Esophagus muscularis mucosa (tissue), 4 donors: ENCODE measurements at regions not wholly inside any gene's neighbourhood (a gene's known extent, or its start where the extent isn't known, plus 50 kb on each side); places are given as distances from the start of the nearest gene placed in this dataset.
A peak's percentile ranks its signal among the peaks of the same experiment; 100 is the strongest.

Experiments
- DNase-seq: peaks from one replicate; pipeline ENCODE4 v3.0.0-alpha.2; 2017; ENCODE audit errors: extremely low spot score
- H3K27ac ChIP-seq, 4 donors: fragments of 200-600 bp; sonication (generic); replicated peaks in 1 of 4; 1 replicate in 3 of 4; 2 replicates in 1 of 4; pipeline ENCODE4 v1.5.1; 2016 to 2019; ENCODE audit warnings: mild to moderate bottlenecking in 1 of 4
- H3K27me3 ChIP-seq, 4 donors: fragments of 200-600 bp; sonication (generic); one replicate each; pipeline versions ENCODE4 v1.5.1 to v1.6.0; 2016 to 2019
- H3K36me3 ChIP-seq, 4 donors: fragments of 200-600 bp; sonication (generic); one replicate each; pipeline ENCODE4 v1.5.1; 2016 to 2019
- H3K4me1 ChIP-seq, 4 donors: fragments of 200-600 bp; sonication (generic); one replicate each; pipeline ENCODE4 v1.5.1; 2016 to 2019
- H3K4me3 ChIP-seq, 4 donors: fragments of 200-600 bp; sonication (generic); 1 replicate in 2 of 4; 2 replicates in 2 of 4; pipeline ENCODE4 v1.5.1; 2016 to 2019; ENCODE audit warnings: mild to moderate bottlenecking in 4 of 4, moderate library complexity in 1 of 4
- H3K9me3 ChIP-seq, 4 donors: fragments of 200-600 bp; sonication (generic); 1 replicate in 3 of 4; 2 replicates in 1 of 4; pipeline ENCODE4 v1.5.1; 2016 to 2019
- EP300 ChIP-seq: sonication (generic); formaldehyde crosslinking; IDR thresholded peaks from one replicate; pipeline ENCODE4 v1.6.1; 2017; ENCODE audit warnings: antibody characterized with exemption
- POLR2A ChIP-seq: fragments of 450-650 bp; IDR thresholded peaks from one replicate; pipeline ENCODE4 v1.6.1; 2017; ENCODE audit warnings: antibody characterized with exemption, moderate library complexity, mild to moderate bottlenecking, low read depth
- POLR2AphosphoS5 ChIP-seq, 2 donors: sonication (generic); formaldehyde crosslinking; IDR thresholded peaks; one replicate each; pipeline ENCODE4 v1.6.1; 2017; ENCODE audit warnings: antibody characterized with exemption in 2 of 2
- WGBS: methylation state at CpG from one replicate; pipeline ENCODE4 v1.1.5; 2018; 5-methylcytosine and 5-hydroxymethylcytosine counted together
- intact Hi-C: fragments of 100-400 bp; cut with DNase I; formaldehyde crosslinking; loops from one replicate; pipeline ENCODE4 v1.15.1; 2023
- TF ChIP-seq, protein P1 (sequence below), 3 experiments: fragments of 200-600 bp in 2 of 3; fragments of 450-650 bp in 1 of 3; sonication (generic) in 2 of 3; IDR thresholded peaks; one replicate each; pipeline ENCODE4 v1.5.1; 2017 to 2019; ENCODE audit warnings: antibody characterized with exemption in 3 of 3, mild to moderate bottlenecking in 2 of 3, moderate library complexity in 1 of 3

DNA sequence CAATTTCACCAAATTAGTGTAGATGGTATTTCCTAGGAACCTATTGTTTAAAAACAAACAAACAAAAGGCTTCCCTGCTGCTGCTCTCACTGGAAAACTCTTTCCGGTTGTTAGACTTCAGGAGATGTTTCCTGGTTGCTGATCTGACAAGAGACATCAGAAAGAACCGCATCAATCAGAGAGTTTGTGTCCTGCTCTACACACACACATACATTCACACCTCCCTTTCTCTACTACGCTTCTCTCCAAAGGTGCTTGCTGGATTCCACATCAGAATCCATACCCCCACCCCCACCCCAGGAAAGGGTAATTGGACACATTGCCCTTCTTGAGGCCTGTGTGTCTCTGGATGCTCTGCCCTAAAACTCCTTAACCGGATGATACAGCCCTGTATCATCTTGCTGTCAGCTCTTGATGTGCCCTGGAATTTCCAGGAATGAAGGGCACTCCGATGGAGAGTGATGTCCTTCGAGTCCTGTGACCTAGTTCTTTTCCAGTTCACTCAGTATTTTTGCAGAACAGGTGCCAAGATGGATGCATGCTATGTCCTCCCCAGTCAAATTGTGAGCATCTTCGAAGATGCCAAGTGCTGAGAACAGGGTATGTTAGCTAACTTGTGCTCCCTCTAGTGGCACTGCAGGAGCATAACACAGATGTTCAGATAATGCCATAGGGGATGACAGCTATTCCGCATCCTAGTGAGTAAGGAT, 113.7 kb upstream of the SLC35F3 start:
- WGBS, result 37% methylated on average over 7 of the region's 8 CpGs
- H3K27ac ChIP-seq, result no peak overlapping the region
- H3K4me3 ChIP-seq, result no peak overlapping the region
- H3K9me3 ChIP-seq, result peaks cover 0 to 7% (median 2%) of the 10 kb centered on the region in 4 donors
- intact Hi-C loops, result loop anchor here (2.0 to 10.0 kb wide), 2 partner anchors 350 to 486 kb away; no protein-coding TSS in a partner anchor
- DNase-seq, result no peak
- peaks cover 0 to 13% (median 0%) of the 10 kb centered on the region in 4 donors for H3K27me3 ChIP-seq
- no peaks in the 10 kb centered on the region for H3K4me1 ChIP-seq
- no peak for TF ChIP-seq POLR2AphosphoS5 (IDR thresholded peaks at IDR 0.05)
- TF ChIP-seq, protein P1, sequence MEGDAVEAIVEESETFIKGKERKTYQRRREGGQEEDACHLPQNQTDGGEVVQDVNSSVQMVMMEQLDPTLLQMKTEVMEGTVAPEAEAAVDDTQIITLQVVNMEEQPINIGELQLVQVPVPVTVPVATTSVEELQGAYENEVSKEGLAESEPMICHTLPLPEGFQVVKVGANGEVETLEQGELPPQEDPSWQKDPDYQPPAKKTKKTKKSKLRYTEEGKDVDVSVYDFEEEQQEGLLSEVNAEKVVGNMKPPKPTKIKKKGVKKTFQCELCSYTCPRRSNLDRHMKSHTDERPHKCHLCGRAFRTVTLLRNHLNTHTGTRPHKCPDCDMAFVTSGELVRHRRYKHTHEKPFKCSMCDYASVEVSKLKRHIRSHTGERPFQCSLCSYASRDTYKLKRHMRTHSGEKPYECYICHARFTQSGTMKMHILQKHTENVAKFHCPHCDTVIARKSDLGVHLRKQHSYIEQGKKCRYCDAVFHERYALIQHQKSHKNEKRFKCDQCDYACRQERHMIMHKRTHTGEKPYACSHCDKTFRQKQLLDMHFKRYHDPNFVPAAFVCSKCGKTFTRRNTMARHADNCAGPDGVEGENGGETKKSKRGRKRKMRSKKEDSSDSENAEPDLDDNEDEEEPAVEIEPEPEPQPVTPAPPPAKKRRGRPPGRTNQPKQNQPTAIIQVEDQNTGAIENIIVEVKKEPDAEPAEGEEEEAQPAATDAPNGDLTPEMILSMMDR (IDR thresholded peaks at IDR 0.05), result peak; percentile 79 to 88 (median 83)
- H3K36me3 ChIP-seq, result no peaks in the 10 kb centered on the region

DNA sequence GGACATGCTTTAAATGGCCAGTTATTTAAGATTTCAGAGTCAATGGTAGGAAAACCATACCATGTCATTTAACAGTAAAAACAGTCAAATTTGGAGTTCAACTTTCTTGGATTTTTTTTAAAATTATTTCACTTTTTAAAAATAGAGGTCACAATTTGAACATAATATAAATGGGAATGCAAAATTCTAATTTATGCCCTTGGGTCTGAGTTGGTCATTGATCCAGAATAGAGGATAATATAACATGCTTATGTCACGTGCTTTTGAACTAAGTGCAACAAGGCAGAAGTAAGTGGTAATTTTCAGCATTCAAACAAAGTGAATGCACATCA, 113.1 kb upstream of the SLC35F3 start:
- intact Hi-C loops, result loop anchor here (2.0 to 10.0 kb wide), 2 partner anchors 351 to 487 kb away; no protein-coding TSS in a partner anchor
- TF ChIP-seq EP300 (no peak), POLR2A (no peak), POLR2AphosphoS5 (IDR thresholded peaks at IDR 0.05) (no peak)
- TF ChIP-seq, protein P1 (IDR thresholded peaks at IDR 0.05), result no peak
- Histone ChIP-seq H3K9me3 (peaks cover 0 to 7% (median 2%) of the 10 kb centered on the region in 4 donors), H3K4me3 (no peak overlapping the region), H3K36me3 (no peaks in the 10 kb centered on the region), H3K27me3 (peaks cover 0 to 13% (median 0%) of the 10 kb centered on the region in 4 donors), H3K27ac (no peak overlapping the region), H3K4me1 (no peaks in the 10 kb centered on the region)
- 15% methylated on average over 1 of the region's 1 CpG for WGBS
- DNase-seq, result no peak

DNA sequence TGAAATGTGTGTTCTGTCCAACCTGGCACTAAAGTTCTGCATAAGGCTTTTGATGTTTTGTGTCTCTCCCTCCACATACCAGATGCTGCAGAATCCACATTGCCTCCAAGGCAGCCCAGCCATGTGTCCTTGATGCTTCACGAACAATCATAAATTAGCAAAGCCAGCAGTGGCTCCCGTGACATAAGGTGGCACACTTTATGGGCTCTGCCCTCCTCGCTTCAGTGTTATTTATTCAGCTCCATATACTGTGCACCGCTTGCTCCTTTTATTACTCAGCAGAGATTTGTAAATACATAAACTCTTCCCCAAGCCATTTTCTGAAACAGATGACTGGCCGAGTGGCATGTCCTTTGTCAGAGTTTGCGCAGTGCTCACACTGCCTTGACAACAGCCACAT, 112.8 kb upstream of the SLC35F3 start:
- Histone ChIP-seq H3K27me3 (peaks cover 0 to 13% (median 0%) of the 10 kb centered on the region in 4 donors), H3K9me3 (peaks cover 0 to 7% (median 2%) of the 10 kb centered on the region in 4 donors), H3K4me1 (no peaks in the 10 kb centered on the region), H3K36me3 (no peaks in the 10 kb centered on the region), H3K4me3 (no peak overlapping the region), H3K27ac (no peak overlapping the region)
- TF ChIP-seq POLR2A (no peak), POLR2AphosphoS5 (IDR thresholded peaks at IDR 0.05) (no peak), EP300 (no peak)
- TF ChIP-seq, protein P1 (IDR thresholded peaks at IDR 0.05), result no peak
- 84% methylated on average over 6 of the region's 6 CpGs for WGBS
- no peak for DNase-seq
- intact Hi-C loops, result loop anchor here (2.0 to 10.0 kb wide), 2 partner anchors 351 to 487 kb away; no protein-coding TSS in a partner anchor

DNA sequence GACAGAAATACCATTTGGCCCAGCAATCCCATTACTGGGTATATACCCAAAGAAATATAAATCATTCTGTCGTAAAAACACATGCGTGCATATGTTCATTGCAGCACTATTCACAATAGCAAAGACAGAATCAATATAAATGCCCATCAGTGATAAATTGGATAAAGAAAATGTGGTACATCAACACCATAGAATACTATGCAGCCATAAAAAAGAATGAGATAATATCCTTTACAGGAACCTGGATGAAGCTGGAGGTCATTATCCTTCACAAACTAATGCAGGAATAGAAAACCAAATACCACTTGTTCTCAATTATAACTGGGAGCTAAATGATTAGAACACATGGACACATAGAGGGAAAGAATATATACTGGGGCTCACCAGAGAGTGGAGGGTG, 109.6 kb upstream of the SLC35F3 start:
- Histone ChIP-seq H3K27ac (no peak overlapping the region), H3K27me3 (peaks cover 0 to 13% (median 0%) of the 10 kb centered on the region in 4 donors), H3K4me3 (no peak overlapping the region), H3K4me1 (no peaks in the 10 kb centered on the region), H3K9me3 (peaks cover 0 to 14% (median 3%) of the 10 kb centered on the region in 4 donors), H3K36me3 (no peaks in the 10 kb centered on the region)
- 94% methylated on average over 2 of the region's 2 CpGs for WGBS
- intact Hi-C loops, result loop anchor here (10.0 kb wide), 1 partner anchor 490 kb away; no protein-coding TSS in a partner anchor
- no peak for TF ChIP-seq EP300
- TF ChIP-seq POLR2A, result no peak
- TF ChIP-seq, protein P1 (IDR thresholded peaks at IDR 0.05), result no peak
- TF ChIP-seq POLR2AphosphoS5 (IDR thresholded peaks at IDR 0.05), result no peak
- no peak for DNase-seq
